ENCODE measurements at regions not wholly inside any gene's neighbourhood (a gene's known extent, or its start where the extent isn't known, plus 50 kb on each side); places are given as distances from the start of the nearest gene placed in this dataset.

GRCh38 chr1:170224469-170224868, 78.7 kb downstream of the NTMT2 start:
- H3K4me1 ChIP-seq (replicated peaks in 1 of 2; ENCODE audit: control insufficient read depth in 2 of 2, insufficient read depth in 2 of 2, low read length in 2 of 2), result no peaks in the 10 kb centered on the region
- ChIA-PET POLR2A (no interaction called here), CTCF (ENCODE audit: low intra/inter-chr PET ratio) (no interaction called here)
- 0% methylated on average over 3 of the region's 3 CpGs for WGBS (ENCODE audit: insufficient coverage, low coverage, missing lambda C conversion rate)
- no peak overlapping the region for H3K4me2 ChIP-seq (ENCODE audit: insufficient read depth, low read length)
- H3K9ac ChIP-seq (ENCODE audit: insufficient read depth in 1 of 2, low read depth in 2 of 2, low read length in 2 of 2), result no peak overlapping the region
- BruUV-seq (replicated peaks), result no TSS peak
- H3K79me2 ChIP-seq (ENCODE audit: control insufficient read depth, insufficient read depth, low read length), result no peaks in the 10 kb centered on the region
- H3K27me3 ChIP-seq (ENCODE audit: control insufficient read depth in 2 of 2, insufficient read depth in 2 of 2, low read length in 2 of 2), result no peaks in the 10 kb centered on the region
- no peak overlapping the region for H3K27ac ChIP-seq (ENCODE audit: extremely low read depth, low read depth, low read length)
- TF ChIP-seq HNRNPK (IDR thresholded peaks at IDR 0.05; ENCODE audit: low read depth, low read length, poor library complexity, severe bottlenecking), result no peak
- no peak for TF ChIP-seq CBX2 (IDR thresholded peaks at IDR 0.05; ENCODE audit: insufficient read depth, low read length, poor library complexity, severe bottlenecking)
- no peak for TF ChIP-seq MIER1 (IDR thresholded peaks at IDR 0.05; ENCODE audit: low read depth)
- TF ChIP-seq ZC3H4 (CRISPR knock-in tag; IDR thresholded peaks at IDR 0.05; ENCODE audit: borderline replicate concordance), result no peak
- no peak for TF ChIP-seq CTBP1 (IDR thresholded peaks at IDR 0.05; ENCODE audit: borderline replicate concordance)
- TF ChIP-seq NELFE (IDR thresholded peaks at IDR 0.05; ENCODE audit: insufficient read depth, insufficient read length), result no peak
- TF ChIP-seq SMAD4 (CRISPR knock-in tag; conservative IDR thresholded peaks at IDR 0.05), result no peak
- TF ChIP-seq ZNF175 (CRISPR knock-in tag; IDR thresholded peaks at IDR 0.05; ENCODE audit: low read depth), result no peak
- TF ChIP-seq HNRNPH1 (optimal IDR thresholded peaks at IDR 0.05; ENCODE audit: low read depth, low read length), result no peak
- no peak for TF ChIP-seq ZNF764 (CRISPR knock-in tag; IDR thresholded peaks at IDR 0.05; ENCODE audit: low read depth)
- TF ChIP-seq MTF1 (CRISPR knock-in tag; IDR thresholded peaks at IDR 0.05; ENCODE audit: borderline replicate concordance), result no peak
- no peak for TF ChIP-seq USF2 (CRISPR knock-in tag; IDR thresholded peaks at IDR 0.05)
- TF ChIP-seq DLX4 (CRISPR knock-in tag; IDR thresholded peaks at IDR 0.05), result no peak
- no peak for TF ChIP-seq MTA2 (IDR thresholded peaks at IDR 0.05; ENCODE audit: low read depth)
- TF ChIP-seq ZNF41 (CRISPR knock-in tag; conservative IDR thresholded peaks at IDR 0.05), result no peak
- TF ChIP-seq ZBTB33 (CRISPR knock-in tag; IDR thresholded peaks at IDR 0.05), result no peak
- no peak for TF ChIP-seq ETV1 (tag; conservative IDR thresholded peaks at IDR 0.05; ENCODE audit: low read depth)
- no peak for TF ChIP-seq EWSR1 (IDR thresholded peaks at IDR 0.05; ENCODE audit: borderline replicate concordance, low read depth, partially characterized antibody)
- H3K9me3 ChIP-seq (replicated peaks; ENCODE audit: control insufficient read depth, insufficient read depth, low read depth, low read length), result no peaks in the 10 kb centered on the region
- no peaks in the 10 kb centered on the region for H4K20me1 ChIP-seq (replicated peaks; ENCODE audit: control insufficient read depth, insufficient read depth, low read length)
- in situ Hi-C loops (cut with MboI) (no loop called here), intact Hi-C loops (cut with micrococcal nuclease) (no loop called here)
- no peak for DNase-seq (ENCODE audit: extremely low read depth in 1 of 4, low spot score in 3 of 4)
- FAIRE-seq, result no peak
- no peak for ATAC-seq
- H3K9me1 ChIP-seq (ENCODE audit: control insufficient read depth, insufficient read depth, low read length), result no peaks in the 10 kb centered on the region
- no peak overlapping the region for H2AFZ ChIP-seq (ENCODE audit: low read depth, low read length)
- H3K36me3 ChIP-seq (ENCODE audit: control insufficient read depth, insufficient read depth, low read length), result no peaks in the 10 kb centered on the region
- no peak overlapping the region for H3K4me3 ChIP-seq
